HG03460 (cell line): ENCODE measurements at regions not wholly inside any gene's neighbourhood (a gene's known extent, or its start where the extent isn't known, plus 50 kb on each side); places are given as distances from the start of the nearest gene placed in this dataset.

Source experiments
- ATAC-seq: cut with Tn5 transposase; IDR thresholded peaks from one replicate; pipeline ENCODE4 v1.9.1; 2021; ENCODE audit not compliant: unreplicated experiment

- ATAC-seq: no peak
Observed at GRCh38 chr5:29779141-29779540, 1414.3 kb upstream of the CDH6 start.

GRCh38 chr5:29777373-29777772, 1416.1 kb upstream of the CDH6 start:
- no peak for ATAC-seq

GRCh38 chr5:29770936-29771335, 1422.5 kb upstream of the CDH6 start:
- no peak for ATAC-seq

- ATAC-seq: no peak
Observed at GRCh38 chr5:29769474-29769873, 1424.0 kb upstream of the CDH6 start.

- ATAC-seq: no peak
Observed at GRCh38 chr5:29758986-29759421, 1434.5 kb upstream of the CDH6 start.

- ATAC-seq: no peak
Observed at GRCh38 chr5:29750453-29750852, 1443.0 kb upstream of the CDH6 start.

- ATAC-seq: no peak
Observed at GRCh38 chr5:29744618-29745017, 1448.9 kb upstream of the CDH6 start.

GRCh38 chr5:29720954-29721353, 1472.5 kb upstream of the CDH6 start:
- ATAC-seq: no peak

- no peak for ATAC-seq
Observed at GRCh38 chr5:29719171-29719570, 1474.3 kb upstream of the CDH6 start.

GRCh38 chr5:29715167-29715566, 1478.3 kb upstream of the CDH6 start:
- no peak for ATAC-seq

GRCh38 chr5:29702875-29703274, 1490.6 kb upstream of the CDH6 start:
- no peak for ATAC-seq

GRCh38 chr5:29701600-29701999, 1491.9 kb upstream of the CDH6 start:
- ATAC-seq: no peak

- ATAC-seq: no peak
Observed at GRCh38 chr5:29697785-29698414, 1495.6 kb upstream of the CDH6 start.

GRCh38 chr5:29697278-29697677, 1496.2 kb upstream of the CDH6 start:
- no peak for ATAC-seq

- ATAC-seq: no peak
Observed at GRCh38 chr5:29672678-29673077, 1520.8 kb upstream of the CDH6 start.

- ATAC-seq: no peak
Observed at GRCh38 chr5:29662876-29663275, 1530.6 kb upstream of the CDH6 start.

GRCh38 chr5:29654954-29655353, 1538.5 kb upstream of the CDH6 start:
- ATAC-seq: no peak

GRCh38 chr5:29649321-29649720, 1544.2 kb upstream of the CDH6 start:
- ATAC-seq: no peak

- ATAC-seq: no peak
Observed at GRCh38 chr5:29642601-29643000, 1550.9 kb upstream of the CDH6 start.

- no peak for ATAC-seq
Observed at GRCh38 chr5:29614206-29614605, 1579.3 kb upstream of the CDH6 start.

- no peak for ATAC-seq
Observed at GRCh38 chr5:29588236-29588635, 1605.2 kb upstream of the CDH6 start.

GRCh38 chr5:29587832-29588231, 1605.7 kb upstream of the CDH6 start:
- ATAC-seq: no peak

GRCh38 chr5:29568028-29568427, 1625.5 kb upstream of the CDH6 start:
- ATAC-seq: no peak
